HL-60 (cell line): ENCODE measurements at regions not wholly inside any gene's neighbourhood (a gene's known extent, or its start where the extent isn't known, plus 50 kb on each side); places are given as distances from the start of the nearest gene placed in this dataset.

Source experiments
- GABPA ChIP-seq: IDR thresholded peaks from 2 replicates; pipeline ENCODE4 v1.6.1; 2012; ENCODE audit warnings: low read depth
- POLR2AphosphoS5 ChIP-seq: IDR thresholded peaks from 2 replicates; pipeline ENCODE4 v1.6.1; 2012; ENCODE audit warnings: low read depth
- REST ChIP-seq: IDR thresholded peaks from 2 replicates; pipeline ENCODE4 v1.6.1; 2012; ENCODE audit warnings: low read depth; ENCODE audit not compliant: insufficient replicate concordance
- SPI1 ChIP-seq: IDR thresholded peaks from 2 replicates; pipeline ENCODE4 v1.6.1; 2012; ENCODE audit warnings: low read depth, mild to moderate bottlenecking, borderline replicate concordance
- TF ChIP-seq, protein P1 (sequence below): IDR thresholded peaks from one replicate; pipeline ENCODE4 v1.5.1; 2011; ENCODE audit warnings: low read length, control low read depth, inconsistent platforms; ENCODE audit not compliant: insufficient read depth

- TF ChIP-seq POLR2AphosphoS5 (no peak), SPI1 (no peak), GABPA (no peak), REST (no peak)
- TF ChIP-seq, protein P1, sequence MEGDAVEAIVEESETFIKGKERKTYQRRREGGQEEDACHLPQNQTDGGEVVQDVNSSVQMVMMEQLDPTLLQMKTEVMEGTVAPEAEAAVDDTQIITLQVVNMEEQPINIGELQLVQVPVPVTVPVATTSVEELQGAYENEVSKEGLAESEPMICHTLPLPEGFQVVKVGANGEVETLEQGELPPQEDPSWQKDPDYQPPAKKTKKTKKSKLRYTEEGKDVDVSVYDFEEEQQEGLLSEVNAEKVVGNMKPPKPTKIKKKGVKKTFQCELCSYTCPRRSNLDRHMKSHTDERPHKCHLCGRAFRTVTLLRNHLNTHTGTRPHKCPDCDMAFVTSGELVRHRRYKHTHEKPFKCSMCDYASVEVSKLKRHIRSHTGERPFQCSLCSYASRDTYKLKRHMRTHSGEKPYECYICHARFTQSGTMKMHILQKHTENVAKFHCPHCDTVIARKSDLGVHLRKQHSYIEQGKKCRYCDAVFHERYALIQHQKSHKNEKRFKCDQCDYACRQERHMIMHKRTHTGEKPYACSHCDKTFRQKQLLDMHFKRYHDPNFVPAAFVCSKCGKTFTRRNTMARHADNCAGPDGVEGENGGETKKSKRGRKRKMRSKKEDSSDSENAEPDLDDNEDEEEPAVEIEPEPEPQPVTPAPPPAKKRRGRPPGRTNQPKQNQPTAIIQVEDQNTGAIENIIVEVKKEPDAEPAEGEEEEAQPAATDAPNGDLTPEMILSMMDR = no peak
Observed at GRCh38 chr13:73171271-73171682, 112.5 kb downstream of the KLF5 start.
